Sigmoid colon (tissue), 6 donors: ENCODE measurements at regions not wholly inside any gene's neighbourhood (a gene's known extent, or its start where the extent isn't known, plus 50 kb on each side); places are given as distances from the start of the nearest gene placed in this dataset.

Source experiments
- DNase-seq: peaks from one replicate; pipeline ENCODE4 v3.0.0-alpha.2; 2019
- H3K27ac ChIP-seq, 4 donors: fragments of 200-600 bp; sonication (generic); one replicate each; pipeline ENCODE4 v1.5.1; 2016 to 2019; ENCODE audit warnings: mild to moderate bottlenecking in 1 of 4
- H3K27me3 ChIP-seq, 3 donors: fragments of 200-600 bp; sonication (generic); one replicate each; pipeline ENCODE4 v1.5.1; 2019; ENCODE audit warnings: mild to moderate bottlenecking in 1 of 3
- H3K36me3 ChIP-seq, 4 donors: fragments of 200-600 bp; sonication (generic); one replicate each; pipeline ENCODE4 v1.5.1; 2016 to 2019
- H3K4me1 ChIP-seq, 4 donors: fragments of 200-600 bp; sonication (generic); one replicate each; pipeline ENCODE4 v1.5.1; 2017 to 2019
- H3K4me3 ChIP-seq, 4 donors: fragments of 200-600 bp; sonication (generic); one replicate each; pipeline ENCODE4 v1.5.1; 2017 to 2019; ENCODE audit warnings: mild to moderate bottlenecking in 2 of 4, moderate library complexity in 1 of 4
- H3K9me3 ChIP-seq, 4 donors: fragments of 200-600 bp in 3 of 4; sonication (generic) in 3 of 4; one replicate each; pipeline versions ENCODE4 v1.5.1 to v1.6.1; 2013 to 2019
- EP300 ChIP-seq, 4 donors: sonication (generic); formaldehyde crosslinking; IDR thresholded peaks; one replicate each; pipeline ENCODE4 v1.6.1; 2017; ENCODE audit warnings: antibody characterized with exemption in 4 of 4
- POLR2A ChIP-seq, 2 donors: fragments of 450-650 bp; IDR thresholded peaks; one replicate each; pipeline ENCODE4 v1.6.1; 2016; ENCODE audit warnings: antibody characterized with exemption in 2 of 2, mild to moderate bottlenecking in 2 of 2, moderate library complexity in 2 of 2
- POLR2AphosphoS5 ChIP-seq, 4 donors: sonication (generic); formaldehyde crosslinking; IDR thresholded peaks; one replicate each; pipeline ENCODE4 v1.6.1; 2017; ENCODE audit warnings: antibody characterized with exemption in 4 of 4
- WGBS, 2 donors: extraction: QIAGEN DNeasy Blood & Tissue Kit; methylation state at CpG; one replicate each; pipeline ENCODE4 v1.1.7; 2013; 5-methylcytosine and 5-hydroxymethylcytosine counted together
- intact Hi-C: fragments of 100-400 bp; cut with DNase I; formaldehyde crosslinking; loops from one replicate; pipeline ENCODE4 v1.15.1; 2023
- TF ChIP-seq, protein P1 (sequence below), 4 experiments: fragments of 450-650 bp in 3 of 4; fragments of 200-600 bp in 1 of 4; IDR thresholded peaks; one replicate each; pipeline ENCODE4 v1.5.1; 2016 to 2019; ENCODE audit warnings: antibody characterized with exemption in 4 of 4, mild to moderate bottlenecking in 3 of 4, moderate library complexity in 2 of 4
- donor health status: healthy with polysubstance abuse.
- donor health status: healthy.

DNA sequence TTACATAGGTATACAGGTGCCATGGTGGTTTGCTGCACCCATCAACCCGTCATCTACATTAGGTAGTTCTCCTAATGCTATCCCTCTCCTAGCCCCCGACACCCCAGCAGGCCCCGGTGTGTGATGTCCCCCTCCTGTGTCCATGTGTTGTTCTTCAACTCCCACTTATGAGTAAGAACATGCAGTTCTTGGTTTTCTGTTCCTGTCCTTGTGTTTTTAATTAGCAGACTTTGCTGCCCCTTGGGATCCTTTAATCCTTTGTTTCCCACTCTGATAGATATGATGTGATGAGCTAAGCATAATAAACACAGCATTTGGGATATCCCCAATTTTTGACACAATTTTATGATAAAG is 71.1 kb upstream of the PALS2 start:
- Histone ChIP-seq H3K36me3 (no peaks in the 10 kb centered on the region), H3K9me3 (no peaks in the 10 kb centered on the region), H3K27me3 (peaks cover 0 to 17% (median 0%) of the 10 kb centered on the region in 3 donors), H3K4me1 (no peaks in the 10 kb centered on the region), H3K27ac (no peak overlapping the region), H3K4me3 (no peak overlapping the region)
- WGBS, 2 donors, result 91 to 95% methylated on average over 3 of the region's 3 CpGs
- TF ChIP-seq, protein P1, sequence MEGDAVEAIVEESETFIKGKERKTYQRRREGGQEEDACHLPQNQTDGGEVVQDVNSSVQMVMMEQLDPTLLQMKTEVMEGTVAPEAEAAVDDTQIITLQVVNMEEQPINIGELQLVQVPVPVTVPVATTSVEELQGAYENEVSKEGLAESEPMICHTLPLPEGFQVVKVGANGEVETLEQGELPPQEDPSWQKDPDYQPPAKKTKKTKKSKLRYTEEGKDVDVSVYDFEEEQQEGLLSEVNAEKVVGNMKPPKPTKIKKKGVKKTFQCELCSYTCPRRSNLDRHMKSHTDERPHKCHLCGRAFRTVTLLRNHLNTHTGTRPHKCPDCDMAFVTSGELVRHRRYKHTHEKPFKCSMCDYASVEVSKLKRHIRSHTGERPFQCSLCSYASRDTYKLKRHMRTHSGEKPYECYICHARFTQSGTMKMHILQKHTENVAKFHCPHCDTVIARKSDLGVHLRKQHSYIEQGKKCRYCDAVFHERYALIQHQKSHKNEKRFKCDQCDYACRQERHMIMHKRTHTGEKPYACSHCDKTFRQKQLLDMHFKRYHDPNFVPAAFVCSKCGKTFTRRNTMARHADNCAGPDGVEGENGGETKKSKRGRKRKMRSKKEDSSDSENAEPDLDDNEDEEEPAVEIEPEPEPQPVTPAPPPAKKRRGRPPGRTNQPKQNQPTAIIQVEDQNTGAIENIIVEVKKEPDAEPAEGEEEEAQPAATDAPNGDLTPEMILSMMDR (IDR thresholded peaks at IDR 0.05), result no peak
- TF ChIP-seq POLR2AphosphoS5 (IDR thresholded peaks at IDR 0.05) (no peak), POLR2A (IDR thresholded peaks at IDR 0.05) (no peak), EP300 (IDR thresholded peaks at IDR 0.05) (no peak)
- DNase-seq, result no peak
- intact Hi-C loops, result no loop called here

DNA sequence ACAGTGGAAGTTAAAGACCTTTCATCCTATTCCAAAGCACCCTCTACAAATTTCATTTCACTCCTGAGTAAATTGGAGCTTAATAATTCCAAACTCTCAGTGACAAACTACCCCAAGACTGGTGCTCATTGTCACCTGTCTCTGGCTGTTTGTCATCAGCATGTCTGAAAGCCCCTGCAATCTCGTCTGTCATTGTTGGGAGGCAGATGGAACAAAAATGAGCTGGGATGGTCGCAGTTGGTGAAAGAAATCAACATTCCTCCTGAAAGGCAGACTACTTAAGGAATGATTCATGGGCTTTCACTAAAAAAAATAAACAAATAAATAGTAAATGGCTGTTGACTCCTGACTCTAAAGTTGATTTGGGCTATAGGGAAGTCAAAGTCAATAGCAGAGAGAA is 69.7 kb upstream of the PALS2 start:
- no peak overlapping the region for H3K4me3 ChIP-seq
- TF ChIP-seq, protein P1 (IDR thresholded peaks at IDR 0.05), result no peak
- TF ChIP-seq POLR2A (IDR thresholded peaks at IDR 0.05) (no peak), EP300 (IDR thresholded peaks at IDR 0.05) (no peak), POLR2AphosphoS5 (IDR thresholded peaks at IDR 0.05) (no peak)
- H3K9me3 ChIP-seq, result no peaks in the 10 kb centered on the region
- no peaks in the 10 kb centered on the region for H3K36me3 ChIP-seq
- no peaks in the 10 kb centered on the region for H3K4me1 ChIP-seq
- intact Hi-C loops, result no loop called here
- DNase-seq, result no peak
- H3K27me3 ChIP-seq, result peaks cover 0 to 10% (median 0%) of the 10 kb centered on the region in 3 donors
- 70 to 77% methylated on average over 2 of the region's 2 CpGs for WGBS, 2 donors
- H3K27ac ChIP-seq, result no peak overlapping the region

DNA sequence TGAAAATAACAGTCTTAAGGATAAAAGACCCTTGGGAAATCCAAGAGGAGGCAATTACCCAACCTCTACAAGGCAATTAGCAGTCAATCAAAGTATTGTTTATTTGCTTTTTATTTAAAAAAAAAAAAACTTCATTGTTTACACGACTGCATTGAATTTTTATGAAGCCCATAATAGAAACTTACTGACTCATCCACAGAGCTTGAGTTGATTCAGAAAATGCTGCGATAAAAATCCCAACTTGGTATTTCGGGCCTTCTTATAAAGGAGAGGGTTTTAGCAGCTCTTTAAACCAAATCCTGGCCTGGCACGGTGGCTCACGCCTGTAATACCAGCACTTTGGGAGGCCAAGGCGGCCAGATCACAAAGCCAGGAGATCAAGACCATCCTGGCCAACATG is 69.2 kb upstream of the PALS2 start:
- H3K4me3 ChIP-seq, result no peak overlapping the region
- peaks cover 0 to 6% (median 0%) of the 10 kb centered on the region in 3 donors for H3K27me3 ChIP-seq
- no peak for DNase-seq
- 73 to 75% methylated on average over 6 of the region's 6 CpGs for WGBS, 2 donors
- intact Hi-C loops, result no loop called here
- no peak overlapping the region for H3K27ac ChIP-seq
- no peaks in the 10 kb centered on the region for H3K4me1 ChIP-seq
- H3K9me3 ChIP-seq, result no peaks in the 10 kb centered on the region
- no peaks in the 10 kb centered on the region for H3K36me3 ChIP-seq
- TF ChIP-seq, protein P1 (IDR thresholded peaks at IDR 0.05), result no peak
- TF ChIP-seq POLR2A (IDR thresholded peaks at IDR 0.05), result no peak
- no peak for TF ChIP-seq EP300 (IDR thresholded peaks at IDR 0.05)
- no peak for TF ChIP-seq POLR2AphosphoS5 (IDR thresholded peaks at IDR 0.05)

DNA sequence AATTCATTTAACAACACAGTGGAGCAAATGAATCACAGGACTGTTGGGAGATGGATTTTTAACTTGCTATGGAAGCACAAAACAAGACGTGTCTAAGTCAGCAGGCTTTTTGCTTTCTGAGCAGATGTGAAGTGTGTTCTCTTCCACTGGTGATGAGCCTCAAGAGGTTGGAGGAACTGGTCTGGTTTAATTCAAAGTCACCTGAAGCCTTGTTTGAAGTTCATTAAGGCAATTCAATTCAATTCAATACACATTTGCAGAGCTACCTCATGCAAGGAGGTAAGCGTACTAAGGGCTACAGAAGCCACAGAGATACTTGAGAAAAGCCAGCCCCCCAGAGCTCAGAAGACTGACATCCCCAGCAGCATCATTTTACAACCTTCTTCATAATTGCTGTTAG is 68.4 kb upstream of the PALS2 start:
- Histone ChIP-seq H3K9me3 (no peaks in the 10 kb centered on the region), H3K4me1 (no peaks in the 10 kb centered on the region), H3K4me3 (no peak overlapping the region), H3K27me3 (no peaks in the 10 kb centered on the region), H3K36me3 (no peaks in the 10 kb centered on the region), H3K27ac (no peak overlapping the region)
- intact Hi-C loops, result no loop called here
- no peak for DNase-seq
- no peak for TF ChIP-seq EP300 (IDR thresholded peaks at IDR 0.05)
- TF ChIP-seq, protein P1 (IDR thresholded peaks at IDR 0.05), result no peak
- no peak for TF ChIP-seq POLR2AphosphoS5 (IDR thresholded peaks at IDR 0.05)
- no peak for TF ChIP-seq POLR2A (IDR thresholded peaks at IDR 0.05)
- WGBS, 2 donors, result 78% methylated on average over 2 of the region's 2 CpGs

DNA sequence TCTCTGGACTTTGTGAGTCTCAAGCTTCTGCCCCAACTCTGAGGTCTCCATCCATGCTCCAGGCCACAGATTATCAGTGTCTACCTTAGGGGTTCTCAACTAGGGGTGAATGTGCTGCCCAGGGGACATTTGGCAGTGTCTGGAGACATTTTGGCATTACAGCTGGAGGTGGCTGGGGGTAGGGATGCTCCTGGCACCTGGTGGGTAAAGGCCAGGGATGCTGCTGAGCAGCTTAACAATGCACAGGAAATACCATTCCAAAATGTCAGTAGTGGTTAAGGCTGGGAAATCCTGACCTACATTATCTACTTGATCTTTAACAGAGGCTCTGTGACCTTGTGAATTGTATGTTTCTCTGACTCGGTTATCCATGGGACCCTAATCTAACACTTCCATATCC is 67.3 kb upstream of the PALS2 start:
- no peak for DNase-seq
- Histone ChIP-seq H3K27me3 (no peaks in the 10 kb centered on the region), H3K4me1 (no peaks in the 10 kb centered on the region), H3K4me3 (no peak overlapping the region), H3K27ac (no peak overlapping the region), H3K9me3 (no peaks in the 10 kb centered on the region), H3K36me3 (no peaks in the 10 kb centered on the region)
- intact Hi-C loops, result no loop called here
- TF ChIP-seq, protein P1 (IDR thresholded peaks at IDR 0.05), result no peak
- TF ChIP-seq EP300 (IDR thresholded peaks at IDR 0.05) (no peak), POLR2A (IDR thresholded peaks at IDR 0.05) (no peak), POLR2AphosphoS5 (IDR thresholded peaks at IDR 0.05) (no peak)
- 80 to 82% methylated on average over 1 of the region's 1 CpG for WGBS, 2 donors
